ENCODE measurements at regions not wholly inside any gene's neighbourhood (a gene's known extent, or its start where the extent isn't known, plus 50 kb on each side); places are given as distances from the start of the nearest gene placed in this dataset.

DNA sequence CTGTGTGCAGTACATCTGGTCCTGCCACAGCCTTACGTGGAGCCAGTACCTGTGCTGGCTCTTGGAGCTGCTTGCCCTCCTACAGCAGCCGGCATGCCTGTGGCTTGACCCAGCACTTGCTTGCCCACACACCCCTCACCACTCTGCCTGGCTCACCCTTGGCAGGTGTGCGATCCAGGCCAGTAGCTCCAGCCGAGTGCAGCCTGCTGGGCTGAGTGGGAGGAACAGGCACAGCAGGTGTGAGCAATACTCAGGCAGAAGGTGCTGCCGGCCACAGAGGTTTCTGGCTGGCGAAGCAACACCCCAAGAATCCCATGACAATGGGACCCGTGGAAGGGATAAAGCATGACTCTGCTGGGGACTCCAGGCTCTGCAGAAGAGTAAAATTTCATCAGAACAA, 173.5 kb upstream of the ADCY1 start:
- no peaks in the 10 kb centered on the region for H3K27me3 ChIP-seq (ENCODE audit: control insufficient read depth, insufficient read depth, low read length)
- H3K4me3 ChIP-seq (ENCODE audit: low read depth, low read length) = no peak overlapping the region
- ChIA-PET CTCF (no interaction called here), POLR2A (no interaction called here)
- no peak for TF ChIP-seq CTCF (IDR thresholded peaks at IDR 0.05; ENCODE audit: insufficient read depth, low read depth, low read length)
- no peaks in the 10 kb centered on the region for H3K36me3 ChIP-seq (ENCODE audit: control insufficient read depth, insufficient read depth, low read length)
- DNase-seq (ENCODE audit: low read depth) = no peak

GRCh38 chr7:45401155-45401554, 173.0 kb upstream of the ADCY1 start:
- no peaks in the 10 kb centered on the region for H3K27me3 ChIP-seq (ENCODE audit: control insufficient read depth, insufficient read depth, low read length)
- TF ChIP-seq CTCF (IDR thresholded peaks at IDR 0.05; ENCODE audit: insufficient read depth, low read depth, low read length) = no peak
- H3K36me3 ChIP-seq (ENCODE audit: control insufficient read depth, insufficient read depth, low read length) = no peaks in the 10 kb centered on the region
- DNase-seq (ENCODE audit: low read depth) = no peak
- no peak overlapping the region for H3K4me3 ChIP-seq (ENCODE audit: low read depth, low read length)
- POLR2A ChIA-PET = no interaction called here
- CTCF ChIA-PET = no interaction called here

- Histone ChIP-seq H3K27me3 (ENCODE audit: control insufficient read depth, insufficient read depth, low read length) (no peaks in the 10 kb centered on the region), H3K4me3 (ENCODE audit: low read depth, low read length) (no peak overlapping the region), H3K36me3 (ENCODE audit: control insufficient read depth, insufficient read depth, low read length) (no peaks in the 10 kb centered on the region)
- ChIA-PET POLR2A (no interaction called here), CTCF (no interaction called here)
- DNase-seq (ENCODE audit: low read depth) = no peak
- TF ChIP-seq CTCF (IDR thresholded peaks at IDR 0.05; ENCODE audit: insufficient read depth, low read depth, low read length) = no peak
Measured at GRCh38 chr7:45401851-45402250, 172.3 kb upstream of the ADCY1 start.

DNA sequence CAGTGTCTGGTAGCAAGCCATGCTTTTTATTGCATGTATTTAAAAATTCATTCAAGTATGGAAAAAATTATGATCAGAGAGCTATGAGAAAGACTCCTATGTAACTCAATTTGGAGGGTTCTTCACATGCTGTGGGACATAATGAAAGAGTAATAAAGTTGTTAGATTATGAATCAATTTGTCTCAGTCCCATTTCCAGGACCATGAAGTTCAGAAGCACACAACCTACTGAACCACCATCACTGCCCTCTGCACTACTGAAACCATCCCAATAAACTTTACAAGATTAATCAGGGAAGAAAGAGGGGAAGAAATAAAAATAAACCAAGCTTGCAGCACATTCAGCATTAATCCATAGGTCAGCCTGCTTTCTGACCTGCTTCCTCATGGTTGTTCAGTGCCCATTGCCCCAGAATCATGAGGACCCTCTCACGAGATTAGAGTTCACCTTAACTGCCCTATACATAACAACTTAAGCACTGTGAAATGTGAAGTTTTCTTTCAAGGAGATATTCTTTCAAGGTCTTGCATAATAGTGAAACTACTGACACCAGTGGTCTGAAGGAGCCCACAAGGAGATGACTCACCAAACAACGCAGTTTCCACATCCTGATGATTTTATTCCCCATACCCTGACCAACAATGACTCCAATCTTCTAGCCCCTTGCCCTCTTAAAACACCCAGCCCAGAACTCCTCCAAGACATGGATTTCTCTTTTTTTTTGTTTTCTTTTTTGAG, 171.5 kb upstream of the ADCY1 start:
- POLR2A ChIA-PET = no interaction called here
- no peak for TF ChIP-seq CTCF (IDR thresholded peaks at IDR 0.05; ENCODE audit: insufficient read depth, low read depth, low read length)
- no peaks in the 10 kb centered on the region for H3K27me3 ChIP-seq (ENCODE audit: control insufficient read depth, insufficient read depth, low read length)
- H3K36me3 ChIP-seq (ENCODE audit: control insufficient read depth, insufficient read depth, low read length) = no peaks in the 10 kb centered on the region
- no peak overlapping the region for H3K4me3 ChIP-seq (ENCODE audit: low read depth, low read length)
- CTCF ChIA-PET = no interaction called here
- DNase-seq (ENCODE audit: low read depth) = no peak

DNA sequence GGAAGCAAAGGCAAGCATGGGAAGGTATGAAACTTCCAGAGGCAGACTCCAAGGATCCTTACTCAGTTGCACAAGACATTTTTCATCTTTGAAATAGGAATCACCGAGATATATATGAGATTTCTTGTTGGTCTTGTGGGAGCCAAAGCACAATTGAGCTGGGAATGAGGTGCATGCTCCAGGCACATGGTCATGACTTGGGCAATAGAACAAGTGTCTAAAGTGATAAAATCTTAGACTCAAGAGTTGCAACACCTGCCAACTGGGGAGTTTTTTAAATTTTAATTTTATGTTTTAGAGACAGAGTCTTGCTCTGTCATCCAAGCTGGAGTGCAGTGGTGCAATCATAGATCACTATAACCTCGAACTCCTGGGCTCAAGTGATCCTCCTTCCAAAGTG, 169.5 kb upstream of the ADCY1 start:
- H3K27me3 ChIP-seq (ENCODE audit: control insufficient read depth, insufficient read depth, low read length) = no peaks in the 10 kb centered on the region; the same call in 1 of the 2 replicates
- H3K4me3 ChIP-seq (ENCODE audit: low read depth, low read length) = no peak overlapping the region
- H3K36me3 ChIP-seq (ENCODE audit: control insufficient read depth, insufficient read depth, low read length) = no peaks in the 10 kb centered on the region
- no peak for TF ChIP-seq CTCF (IDR thresholded peaks at IDR 0.05; ENCODE audit: insufficient read depth, low read depth, low read length)
- DNase-seq (ENCODE audit: low read depth) = no peak
- ChIA-PET CTCF (no interaction called here), POLR2A (no interaction called here)
